ENCODE measurements at regions not wholly inside any gene's neighbourhood (a gene's known extent, or its start where the extent isn't known, plus 50 kb on each side); places are given as distances from the start of the nearest gene placed in this dataset.

GRCh38 chr3:126253072-126253471, 72.7 kb upstream of the ALDH1L1 start:
- FAIRE-seq (no peak), DNase-seq (ENCODE audit: low read depth in 1 of 2, low spot score in 2 of 2) (no peak)
- no peaks in the 10 kb centered on the region; a peak in 1 of 7 replicates for H3K4me1 ChIP-seq (replicated peaks in 1 of 4; ENCODE audit: control insufficient read depth in 3 of 4, insufficient read depth in 4 of 4, low read length in 3 of 4)
- no peak overlapping the region for H2AK5ac ChIP-seq (ENCODE audit: low read depth, low read length)
- CTCF ChIA-PET (ENCODE audit: partially characterized antibody), result interaction anchor here (1.3 to 1.8 kb wide), 2 partner anchors 13 to 120 kb away, joined by 3 to 5 read pairs; no protein-coding TSS in a partner anchor
- H4K5ac ChIP-seq (ENCODE audit: insufficient read length, low read depth, low read length), result no peak overlapping the region
- no peak overlapping the region for H3K4ac ChIP-seq (replicated peaks; ENCODE audit: insufficient read length, low read depth, low read length)
- H2BK120ac ChIP-seq (replicated peaks; ENCODE audit: low read depth, low read length), result no peak overlapping the region
- no peak overlapping the region for H2BK15ac ChIP-seq (ENCODE audit: low read length)
- no peak overlapping the region for H2AFZ ChIP-seq (ENCODE audit: low read length)
- H2BK12ac ChIP-seq (ENCODE audit: low read depth, low read length), result no peak overlapping the region
- 95% methylated on average over 2 of the region's 2 CpGs; no CpG with 5 or more reads in 1 of the 2 experiments for WGBS, 2 experiments (ENCODE audit: extremely low coverage in 1 of 2, insufficient coverage in 1 of 2, insufficient read length in 1 of 2, insufficient replicate concordance in 2 of 2, low coverage in 1 of 2, low lambda C conversion rate in 2 of 2, missing lambda C conversion rate in 1 of 2)
- H2BK5ac ChIP-seq (ENCODE audit: low read depth, low read length), result no peak overlapping the region
- no peak overlapping the region for H3K23ac ChIP-seq (ENCODE audit: insufficient read length)
- no peak overlapping the region for H3K27ac ChIP-seq (ENCODE audit: low read depth, low read length)
- H3K18ac ChIP-seq (ENCODE audit: extremely low read depth, low read length), result no peak overlapping the region
- no peaks in the 10 kb centered on the region for H3K79me1 ChIP-seq (ENCODE audit: low read depth, low read length)
- H3K4me2 ChIP-seq (ENCODE audit: insufficient read depth in 1 of 2, low read depth in 2 of 2, low read length in 2 of 2), result no peak overlapping the region
- H3K4me3 ChIP-seq (ENCODE audit: extremely low read depth in 1 of 4, insufficient read depth in 2 of 4, low read depth in 3 of 4, low read length in 4 of 4), result no peak overlapping the region
- H4K8ac ChIP-seq (ENCODE audit: extremely low read depth, insufficient read depth, low read length), result no peak overlapping the region
- no peak overlapping the region for H4K91ac ChIP-seq (replicated peaks; ENCODE audit: insufficient read length, low read length)
- H3K79me2 ChIP-seq (ENCODE audit: control insufficient read depth in 1 of 2, insufficient read depth in 2 of 2, low read length in 2 of 2), result no peaks in the 10 kb centered on the region
- H3K14ac ChIP-seq (ENCODE audit: insufficient read length), result no peak overlapping the region
- H3K27me3 ChIP-seq (replicated peaks in 1 of 4; ENCODE audit: control insufficient read depth in 3 of 4, extremely low read depth in 1 of 4, insufficient read depth in 3 of 4, low read length in 3 of 4), result no peaks in the 10 kb centered on the region
- H3K56ac ChIP-seq (replicated peaks; ENCODE audit: insufficient read length, low read depth, low read length), result no peak overlapping the region
- no peak overlapping the region for H2BK20ac ChIP-seq (ENCODE audit: low read length)
- H3K23me2 ChIP-seq (ENCODE audit: low read depth, low read length), result no peaks in the 10 kb centered on the region; the same call in 1 of the 2 replicates
- H3K36me3 ChIP-seq (ENCODE audit: control insufficient read depth in 2 of 4, insufficient read depth in 4 of 4, low read length in 3 of 4), result no peaks in the 10 kb centered on the region
- POLR2A ChIA-PET (ENCODE audit: partially characterized antibody), result interaction anchor here (0.8 kb wide), 1 partner anchor 16 kb away, joined by 3 read pairs; no protein-coding TSS in a partner anchor
- H4K20me1 ChIP-seq (replicated peaks in 1 of 2; ENCODE audit: control insufficient read depth in 1 of 2, insufficient read depth in 2 of 2, low read length in 2 of 2), result no peaks in the 10 kb centered on the region
- H3K9me3 ChIP-seq (ENCODE audit: insufficient read depth in 2 of 2, low read depth in 1 of 2, low read length in 1 of 2), result no peaks in the 10 kb centered on the region
- no peak overlapping the region for H3K9ac ChIP-seq (replicated peaks in 1 of 4; ENCODE audit: extremely low read depth in 1 of 4, low read depth in 3 of 4, low read length in 3 of 4)
- TF ChIP-seq ASH2L (IDR thresholded peaks at IDR 0.05; ENCODE audit: low read length), result no peak
- no peak for TF ChIP-seq KDM4A (IDR thresholded peaks at IDR 0.05; ENCODE audit: low read depth, low read length, severe bottlenecking)
- no peak for TF ChIP-seq CEBPB (IDR thresholded peaks at IDR 0.05; ENCODE audit: low read depth, low read length)
- no peak for TF ChIP-seq RBBP5 (IDR thresholded peaks at IDR 0.05; ENCODE audit: borderline replicate concordance, low read depth, low read length)
- TF ChIP-seq YY1 (IDR thresholded peaks at IDR 0.05; ENCODE audit: low read depth, low read length), result no peak
- no peak for TF ChIP-seq CBX5 (IDR thresholded peaks at IDR 0.05; ENCODE audit: low read depth, low read length)
- no peak for TF ChIP-seq CREB1 (IDR thresholded peaks at IDR 0.05)
- no peak for TF ChIP-seq CTCF (IDR thresholded peaks at IDR 0.05; ENCODE audit: control extremely low read depth in 1 of 3, insufficient read depth in 1 of 3, low read depth in 1 of 3, low read length in 3 of 3)
- no peak for TF ChIP-seq SAP30 (IDR thresholded peaks at IDR 0.05; ENCODE audit: insufficient read depth, insufficient replicate concordance, low read length)
- TF ChIP-seq CHD1 (IDR thresholded peaks at IDR 0.05; ENCODE audit: low read depth, low read length), result no peak
- no peak for TF ChIP-seq EP300 (IDR thresholded peaks at IDR 0.05; ENCODE audit: borderline replicate concordance in 1 of 2, low read depth in 2 of 2, low read length in 2 of 2)
